Occipital lobe (tissue), 1 donor: ENCODE measurements at regions not wholly inside any gene's neighbourhood (a gene's known extent, or its start where the extent isn't known, plus 50 kb on each side); places are given as distances from the start of the nearest gene placed in this dataset.

Experiments used
- DNase-seq: peaks from one replicate; lab custom pipeline; 2025; lab: John Stamatoyannopoulos, UW

- no peak for DNase-seq
Measured at GRCh38 chr5:61953913-61954312, 352.1 kb upstream of the KIF2A start.

GRCh38 chr5:61964201-61964600 lies 341.8 kb upstream of the KIF2A start:
- DNase-seq: no peak

- no peak for DNase-seq
Measured at GRCh38 chr5:61965069-61965468, 340.9 kb upstream of the KIF2A start.

DNA sequence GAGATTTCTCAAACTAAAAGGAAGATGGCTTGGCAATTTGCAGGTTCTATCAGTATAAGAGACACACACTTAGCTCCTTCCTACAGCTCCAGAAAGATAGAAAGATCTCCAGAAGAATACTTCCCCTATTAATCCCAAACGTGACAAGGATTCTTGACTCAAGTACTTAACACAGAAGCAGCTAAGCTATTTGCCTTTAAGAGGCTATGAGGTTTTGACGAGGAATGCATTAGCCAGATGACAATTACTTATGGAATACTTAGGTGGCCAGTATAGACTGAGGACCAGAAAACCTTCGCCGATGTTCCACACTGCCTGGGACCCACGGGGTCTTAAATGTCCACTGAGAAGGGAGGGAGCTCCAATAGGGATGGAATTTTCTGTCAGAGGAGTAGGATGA lies 340.5 kb upstream of the KIF2A start:
- DNase-seq: no peak

GRCh38 chr5:61966296-61966955 lies 339.6 kb upstream of the KIF2A start:
- no peak for DNase-seq

DNA sequence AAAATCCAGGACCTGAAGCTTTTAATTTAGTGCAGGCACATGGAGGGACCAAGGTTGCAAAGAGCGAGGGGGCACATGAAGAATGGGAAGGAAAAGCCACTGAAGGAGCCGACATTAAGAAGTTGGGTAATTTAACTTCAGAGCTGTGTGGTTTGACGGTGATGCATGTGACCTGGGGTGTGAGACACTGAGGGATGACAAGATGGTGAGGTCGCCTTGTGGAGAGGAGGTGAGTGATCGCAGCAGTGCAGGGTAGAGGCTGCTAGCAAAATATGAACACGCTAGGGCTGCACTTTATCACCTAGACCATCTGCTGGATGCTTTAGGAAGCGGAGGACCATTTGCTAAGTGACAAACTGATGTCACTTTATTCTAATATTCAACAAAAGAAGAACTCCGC lies 339.0 kb upstream of the KIF2A start:
- no peak for DNase-seq

GRCh38 chr5:61967681-61968080 lies 338.3 kb upstream of the KIF2A start:
- no peak for DNase-seq

DNA sequence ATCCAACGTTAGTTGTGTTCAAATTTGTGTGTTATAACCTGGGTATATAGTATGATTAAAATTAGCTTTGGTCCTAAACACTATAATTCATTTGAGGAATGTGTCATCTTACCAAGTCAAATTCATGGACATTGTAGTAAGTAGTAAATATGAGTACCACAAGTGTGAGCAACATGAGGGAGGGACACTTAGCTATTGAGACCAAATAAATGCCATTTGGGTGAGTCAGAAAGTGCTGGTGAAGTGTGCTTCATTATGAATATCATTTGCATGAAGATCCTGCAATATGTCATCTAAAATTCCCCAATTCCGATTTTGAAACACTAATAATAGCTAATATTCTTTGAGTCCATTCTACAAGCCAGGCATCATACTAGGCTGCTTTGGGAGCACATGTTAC lies 336.7 kb upstream of the KIF2A start:
- DNase-seq: no peak

DNA sequence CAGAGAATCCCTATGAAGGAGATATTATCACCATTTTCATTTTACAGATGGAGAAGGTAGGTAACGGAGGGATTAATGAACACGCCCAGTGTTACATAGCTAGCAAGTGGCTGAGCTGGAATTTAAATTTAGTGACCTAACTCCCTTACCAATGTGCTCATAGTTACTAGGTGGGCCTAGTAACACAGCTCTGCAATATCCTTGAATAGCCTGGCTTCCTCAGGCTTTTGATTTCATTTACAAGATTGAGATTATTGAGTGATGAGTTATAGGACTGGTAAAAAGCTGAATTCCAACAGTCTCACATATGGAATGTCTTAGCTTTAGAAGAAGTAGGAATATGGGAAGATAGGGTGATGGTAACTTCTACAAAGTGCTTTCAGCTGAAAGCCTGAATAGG lies 336.3 kb upstream of the KIF2A start:
- DNase-seq: no peak

GRCh38 chr5:61970218-61970617 lies 335.8 kb upstream of the KIF2A start:
- no peak for DNase-seq

- DNase-seq: no peak
Measured at GRCh38 chr5:61974680-61975079, 331.3 kb upstream of the KIF2A start.

DNA sequence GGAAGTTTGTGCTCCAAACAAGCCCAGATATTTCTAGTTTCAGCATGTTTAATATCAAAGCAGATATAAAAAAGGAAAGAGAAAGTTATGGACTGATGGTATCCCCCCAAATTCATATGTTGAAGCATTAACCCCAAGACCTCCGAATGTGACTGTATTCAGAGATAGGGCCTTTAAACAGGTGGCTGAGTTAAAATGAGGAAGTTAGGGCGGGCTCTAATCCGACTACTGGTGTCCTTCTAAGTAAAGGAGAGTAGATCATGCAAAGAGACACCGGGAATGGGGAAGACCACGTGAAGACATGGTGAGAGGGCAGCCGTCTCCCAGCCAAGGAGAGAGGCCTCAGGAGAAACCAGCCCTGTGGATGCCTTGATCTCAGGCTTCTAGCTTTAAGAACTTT lies 324.1 kb upstream of the KIF2A start:
- no peak for DNase-seq

GRCh38 chr5:61991430-61991829 lies 314.6 kb upstream of the KIF2A start:
- DNase-seq: no peak

GRCh38 chr5:61991866-61992265 lies 314.1 kb upstream of the KIF2A start:
- no peak for DNase-seq

- DNase-seq: no peak
Measured at GRCh38 chr5:61993295-61993927, 312.6 kb upstream of the KIF2A start.

- DNase-seq: no peak
Measured at GRCh38 chr5:61994171-61994570, 311.8 kb upstream of the KIF2A start.

DNA sequence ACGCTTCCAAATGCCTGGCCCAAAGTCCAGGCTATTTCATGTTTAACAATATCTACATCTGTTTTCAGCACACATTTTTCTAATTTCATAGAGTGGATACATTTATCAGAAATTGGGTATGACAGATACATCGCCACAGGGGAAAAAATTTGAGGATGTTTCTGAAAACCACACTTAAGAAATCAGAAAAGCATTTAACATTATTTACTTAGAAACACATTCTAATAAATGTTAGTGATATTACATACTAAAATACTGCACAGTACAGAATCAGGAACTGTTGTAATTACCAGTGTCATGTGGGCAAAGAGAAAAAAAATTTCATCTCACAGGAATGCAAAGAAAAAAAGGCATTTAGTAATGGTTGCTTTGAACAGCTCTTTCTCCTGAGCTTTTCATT lies 310.5 kb upstream of the KIF2A start:
- DNase-seq: no peak

- DNase-seq: no peak
Measured at GRCh38 chr5:61999371-61999770, 306.6 kb upstream of the KIF2A start.

DNA sequence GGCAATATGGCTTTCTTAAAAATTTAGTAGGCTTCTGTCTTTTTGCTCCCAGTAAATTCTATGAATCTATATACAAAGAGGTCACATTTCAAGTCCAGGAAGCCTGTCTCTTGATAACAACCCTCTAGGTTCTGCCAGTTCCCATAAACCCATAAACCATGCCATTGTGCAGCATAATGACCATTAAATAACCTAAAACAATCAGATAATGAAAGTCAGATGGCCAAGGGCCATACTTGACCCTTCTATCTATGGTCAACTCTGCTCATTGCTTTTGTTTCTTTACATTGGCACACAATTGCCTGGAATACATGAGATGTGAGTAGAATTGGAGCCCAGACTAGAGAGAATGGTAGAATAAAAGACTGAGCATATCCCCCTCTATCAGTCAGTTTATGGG lies 305.4 kb upstream of the KIF2A start:
- no peak for DNase-seq

DNA sequence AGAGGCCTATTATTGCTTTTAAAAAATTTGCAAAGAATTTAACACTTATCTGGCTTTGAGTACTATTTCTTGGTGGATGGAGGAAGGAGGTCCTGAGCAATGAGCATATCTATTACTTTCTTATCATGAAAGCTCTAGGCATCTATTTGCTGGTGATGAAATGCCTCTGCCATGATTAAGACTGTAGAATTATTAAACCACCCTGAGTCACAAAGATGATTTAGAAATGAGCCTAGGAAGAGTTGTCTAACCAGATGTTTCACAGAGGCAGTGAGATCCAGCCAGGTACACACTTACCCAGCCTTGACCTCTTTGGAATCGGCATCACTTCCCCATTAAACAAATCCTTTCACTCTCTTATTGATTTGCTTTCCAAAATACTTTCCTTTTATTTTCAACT lies 304.4 kb upstream of the KIF2A start:
- no peak for DNase-seq

DNA sequence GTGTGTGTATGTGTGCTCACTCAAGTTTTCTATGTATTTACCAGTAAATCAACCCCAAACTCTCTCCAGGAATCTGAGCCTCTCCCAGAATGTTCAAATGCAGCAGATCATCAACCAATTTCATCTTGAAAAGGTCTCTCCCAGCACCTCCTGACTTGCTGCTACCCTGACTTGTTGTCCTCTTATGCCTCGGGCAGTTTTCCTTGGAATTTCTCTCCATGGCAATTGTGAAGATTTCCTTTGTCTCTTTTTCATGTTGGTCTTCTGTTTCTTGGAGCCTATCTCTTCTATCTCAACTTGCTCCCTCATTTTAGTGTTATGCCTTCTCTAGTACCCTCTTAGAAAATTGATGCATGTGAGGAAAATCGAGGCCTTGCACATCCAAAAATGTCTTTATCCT lies 303.6 kb upstream of the KIF2A start:
- DNase-seq: no peak

- DNase-seq: no peak
Measured at GRCh38 chr5:62005551-62005950, 300.5 kb upstream of the KIF2A start.

DNA sequence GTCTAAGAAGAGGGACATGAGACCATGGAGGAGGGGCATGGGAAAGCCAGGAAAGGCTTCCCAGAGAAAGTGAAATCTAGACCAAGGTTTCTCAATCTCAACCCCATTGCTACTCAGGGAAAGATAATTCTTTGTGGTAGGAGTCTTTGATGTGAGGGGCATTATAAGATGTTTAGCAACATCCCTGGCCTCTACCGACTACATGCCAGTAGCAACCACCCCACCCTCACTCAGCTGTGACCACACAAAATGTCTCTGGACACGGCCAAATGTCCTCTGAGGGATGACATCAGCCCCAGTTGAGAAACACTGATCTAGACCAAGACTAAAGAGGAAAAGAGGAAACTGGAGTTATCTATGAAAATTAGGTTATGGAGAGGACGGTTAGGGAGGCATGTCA lies 298.5 kb upstream of the KIF2A start:
- DNase-seq: no peak
